Immature natural killer cell (primary cell): ENCODE measurements at regions not wholly inside any gene's neighbourhood (a gene's known extent, or its start where the extent isn't known, plus 50 kb on each side); places are given as distances from the start of the nearest gene placed in this dataset.

ENCODE experiments used
- DNase-seq, 3 donors: peaks; one replicate each; pipeline ENCODE4 v3.0.0; 2022; ENCODE audit warnings: mixed read lengths in 1 of 3
- H3K27ac Mint-ChIP-seq, 6 donors: one replicate each; pipeline ENCODE4 v1.8.0; 2020; ENCODE audit warnings: mixed read lengths in 6 of 6, mild to moderate bottlenecking in 5 of 6, inconsistent platforms in 4 of 6, moderate library complexity in 3 of 6
- H3K27me3 Mint-ChIP-seq, 3 donors: one replicate each; pipeline ENCODE4 v1.8.0; 2020 to 2021; ENCODE audit warnings: low read depth in 3 of 3, mild to moderate bottlenecking in 3 of 3, mixed read lengths in 3 of 3, moderate library complexity in 3 of 3, inconsistent platforms in 1 of 3
- H3K36me3 Mint-ChIP-seq, 3 donors: one replicate each; pipeline ENCODE4 v1.8.0; 2020; ENCODE audit warnings: mixed read lengths in 3 of 3, inconsistent platforms in 2 of 3, mild to moderate bottlenecking in 2 of 3
- H3K4me1 Mint-ChIP-seq, 2 donors: one replicate each; pipeline ENCODE4 v1.8.0; 2020; ENCODE audit warnings: inconsistent platforms in 2 of 2, mild to moderate bottlenecking in 2 of 2, mixed read lengths in 2 of 2, moderate library complexity in 1 of 2
- H3K4me3 Mint-ChIP-seq, 5 donors: one replicate each; pipeline ENCODE4 v1.8.0; 2020; ENCODE audit warnings: mild to moderate bottlenecking in 5 of 5, mixed read lengths in 5 of 5, inconsistent platforms in 3 of 5, moderate library complexity in 3 of 5
- H3K9me3 Mint-ChIP-seq, 6 donors: one replicate each; pipeline ENCODE4 v1.8.0; 2020; ENCODE audit warnings: mild to moderate bottlenecking in 6 of 6, mixed read lengths in 6 of 6, inconsistent platforms in 4 of 6, moderate library complexity in 3 of 6

- Mint-ChIP-seq H3K9me3 (peaks cover 0 to 5% (median under 1%) of the 10 kb centered on the region in 6 donors), H3K4me1 (no peaks in the 10 kb centered on the region), H3K27ac (no peak overlapping the region), H3K4me3 (no peak overlapping the region), H3K27me3 (peaks cover 0 to 3% (median 0%) of the 10 kb centered on the region in 3 donors), H3K36me3 (no peaks in the 10 kb centered on the region)
- DNase-seq: no peak
These were observed 224.3 kb upstream of the IGFBP3 start for GRCh38 chr7:46145412-46145811.

GRCh38 chr7:46143949-46144917 is 223.2 kb upstream of the IGFBP3 start:
- Mint-ChIP-seq H3K4me1 (no peaks in the 10 kb centered on the region), H3K36me3 (no peaks in the 10 kb centered on the region), H3K4me3 (no peak overlapping the region), H3K27me3 (peaks cover 0 to 3% (median 0%) of the 10 kb centered on the region in 3 donors), H3K9me3 (peaks cover 0 to 5% (median under 1%) of the 10 kb centered on the region in 6 donors), H3K27ac (no peak overlapping the region)
- no peak for DNase-seq

GRCh38 chr7:46143421-46143820 is 222.3 kb upstream of the IGFBP3 start:
- Mint-ChIP-seq H3K4me3 (no peak overlapping the region), H3K4me1 (no peaks in the 10 kb centered on the region), H3K27ac (no peak overlapping the region), H3K27me3 (peaks cover 0 to 3% (median 0%) of the 10 kb centered on the region in 3 donors), H3K36me3 (no peaks in the 10 kb centered on the region), H3K9me3 (peaks cover 0 to 3% (median under 1%) of the 10 kb centered on the region in 6 donors)
- DNase-seq: no peak

GRCh38 chr7:46139079-46139478 is 218.0 kb upstream of the IGFBP3 start:
- H3K27ac Mint-ChIP-seq: no peak overlapping the region
- H3K36me3 Mint-ChIP-seq: no peaks in the 10 kb centered on the region
- H3K4me3 Mint-ChIP-seq: no peak overlapping the region
- peaks cover 0 to 2% (median 0%) of the 10 kb centered on the region in 3 donors for H3K27me3 Mint-ChIP-seq
- no peaks in the 10 kb centered on the region for H3K4me1 Mint-ChIP-seq
- no peak for DNase-seq
- H3K9me3 Mint-ChIP-seq: peaks cover 0 to 3% (median 0%) of the 10 kb centered on the region in 6 donors

GRCh38 chr7:46137725-46138124 is 216.7 kb upstream of the IGFBP3 start:
- Mint-ChIP-seq H3K4me1 (no peaks in the 10 kb centered on the region), H3K27ac (no peak overlapping the region), H3K36me3 (peaks cover 0 to 4% (median 0%) of the 10 kb centered on the region in 3 donors), H3K9me3 (no peaks in the 10 kb centered on the region), H3K27me3 (peaks cover 0 to 2% (median 0%) of the 10 kb centered on the region in 3 donors), H3K4me3 (no peak overlapping the region)
- DNase-seq: no peak

- Mint-ChIP-seq H3K4me1 (no peaks in the 10 kb centered on the region), H3K36me3 (peaks cover 0 to 4% (median 0%) of the 10 kb centered on the region in 3 donors), H3K9me3 (no peaks in the 10 kb centered on the region), H3K27me3 (peaks cover 0 to 2% (median 0%) of the 10 kb centered on the region in 3 donors), H3K4me3 (no peak overlapping the region), H3K27ac (no peak overlapping the region)
- no peak for DNase-seq
These were observed 214.5 kb upstream of the IGFBP3 start for GRCh38 chr7:46135557-46135956.

- Mint-ChIP-seq H3K27me3 (peaks cover 0 to 2% (median 2%) of the 10 kb centered on the region in 3 donors), H3K4me3 (no peak overlapping the region), H3K36me3 (peaks cover 0 to 4% (median 0%) of the 10 kb centered on the region in 3 donors)
These were observed 213.7 kb upstream of the IGFBP3 start for GRCh38 chr7:46134795-46135194.

GRCh38 chr7:46134385-46134784 is 213.3 kb upstream of the IGFBP3 start:
- Mint-ChIP-seq H3K4me3 (no peak overlapping the region), H3K36me3 (peaks cover 0 to 4% (median 0%) of the 10 kb centered on the region in 3 donors), H3K27ac (no peak overlapping the region), H3K4me1 (no peaks in the 10 kb centered on the region), H3K9me3 (peaks cover 0 to 2% (median 0%) of the 10 kb centered on the region in 6 donors), H3K27me3 (peaks cover 0 to 2% (median 2%) of the 10 kb centered on the region in 3 donors)
- no peak for DNase-seq

More at GRCh38 chr7:46134795-46135194, 213.7 kb upstream of the IGFBP3 start:
- H3K4me1 Mint-ChIP-seq: no peaks in the 10 kb centered on the region
- peaks cover 0 to 2% (median 0%) of the 10 kb centered on the region in 6 donors for H3K9me3 Mint-ChIP-seq
- H3K27ac Mint-ChIP-seq: no peak overlapping the region
- DNase-seq: no peak

- no peak overlapping the region for H3K4me3 Mint-ChIP-seq
- H3K9me3 Mint-ChIP-seq: peaks cover 0 to 2% (median 0%) of the 10 kb centered on the region in 6 donors
- H3K36me3 Mint-ChIP-seq: peaks cover 0 to 4% (median 0%) of the 10 kb centered on the region in 3 donors
- DNase-seq: no peak
- no peaks in the 10 kb centered on the region for H3K4me1 Mint-ChIP-seq
- peaks cover 0 to 2% (median 2%) of the 10 kb centered on the region in 3 donors for H3K27me3 Mint-ChIP-seq
- no peak overlapping the region for H3K27ac Mint-ChIP-seq
These were observed 212.7 kb upstream of the IGFBP3 start for GRCh38 chr7:46133751-46134150.

GRCh38 chr7:46133072-46133471 is 212.0 kb upstream of the IGFBP3 start:
- Mint-ChIP-seq H3K4me1 (no peaks in the 10 kb centered on the region), H3K27me3 (peaks cover 0 to 2% (median 2%) of the 10 kb centered on the region in 3 donors), H3K4me3 (no peak overlapping the region), H3K27ac (no peak overlapping the region), H3K9me3 (peaks cover 0 to 2% (median 0%) of the 10 kb centered on the region in 6 donors), H3K36me3 (peaks cover 0 to 4% (median 0%) of the 10 kb centered on the region in 3 donors)
- DNase-seq: no peak

GRCh38 chr7:46131916-46132795 is 211.1 kb upstream of the IGFBP3 start:
- peaks cover 0 to 4% (median 0%) of the 10 kb centered on the region in 3 donors for H3K36me3 Mint-ChIP-seq
- no peak overlapping the region for H3K4me3 Mint-ChIP-seq
- H3K27me3 Mint-ChIP-seq: peaks cover 0 to 2% (median 2%) of the 10 kb centered on the region in 3 donors
- no peak overlapping the region for H3K27ac Mint-ChIP-seq
- peaks cover 0 to 2% (median 0%) of the 10 kb centered on the region in 6 donors for H3K9me3 Mint-ChIP-seq
- no peaks in the 10 kb centered on the region for H3K4me1 Mint-ChIP-seq
- DNase-seq: no peak

- Mint-ChIP-seq H3K27ac (no peak overlapping the region), H3K9me3 (peaks cover 0 to 2% (median 0%) of the 10 kb centered on the region in 6 donors), H3K4me1 (no peaks in the 10 kb centered on the region), H3K27me3 (peaks cover 0 to 2% (median 0%) of the 10 kb centered on the region in 3 donors), H3K4me3 (no peak overlapping the region), H3K36me3 (peaks cover 0 to 4% (median 0%) of the 10 kb centered on the region in 3 donors)
- no peak for DNase-seq
These were observed 208.8 kb upstream of the IGFBP3 start for GRCh38 chr7:46129831-46130230.

- peaks cover 0 to 2% (median 0%) of the 10 kb centered on the region in 6 donors for H3K9me3 Mint-ChIP-seq
- no peak overlapping the region for H3K27ac Mint-ChIP-seq
- H3K36me3 Mint-ChIP-seq: no peaks in the 10 kb centered on the region
- H3K27me3 Mint-ChIP-seq: peaks cover 0 to 3% (median 2%) of the 10 kb centered on the region in 3 donors
- H3K4me1 Mint-ChIP-seq: no peaks in the 10 kb centered on the region
- no peak overlapping the region for H3K4me3 Mint-ChIP-seq
- DNase-seq: no peak
These were observed 206.7 kb upstream of the IGFBP3 start for GRCh38 chr7:46127814-46128213.
